Caco-2 (cell line): ENCODE measurements at regions not wholly inside any gene's neighbourhood (a gene's known extent, or its start where the extent isn't known, plus 50 kb on each side); places are given as distances from the start of the nearest gene placed in this dataset.

Experiments
- BruUV-seq: library from RNA; stranded (reverse); fragments of 400-500 nt; replicated peaks from 2 replicates; lab custom pipeline; 2021; lab: Mats Ljungman, UMichigan
- CTCF ChIA-PET: fragments of 300-600 bp; sonication (Branson Sonifier 250); formaldehyde crosslinking; loops from one replicate; lab custom pipeline; 2022; ENCODE audit warnings: antibody characterized with exemption; lab: Charles Lee
- POLR2A ChIA-PET: fragments of 300-600 bp; sonication (Branson Sonifier 250); formaldehyde crosslinking; loops from one replicate; lab custom pipeline; 2022; ENCODE audit warnings: antibody characterized with exemption; lab: Charles Lee
- DNase-seq, 2 experiments: peaks; one replicate each; pipeline versions ENCODE4 v3.0.0 to v3.0.0-alpha.2; 2020 to 2022
- H3K27me3 ChIP-seq: replicated peaks from 2 replicates; pipeline ENCODE4 v1.6.0; 2011; ENCODE audit warnings: low read length; ENCODE audit not compliant: control insufficient read depth, insufficient read depth
- H3K36me3 ChIP-seq: 2 replicates; pipeline ENCODE4 v1.5.1; 2011; ENCODE audit warnings: low read length; ENCODE audit not compliant: control insufficient read depth, insufficient read depth
- H3K4me1 ChIP-seq: fragments of 250-450 bp; sonication (Bioruptor Pico); 2 replicates; pipeline ENCODE4 v1.5.1; 2020; ENCODE audit warnings: mild to moderate bottlenecking
- H3K4me3 ChIP-seq: 2 replicates; pipeline ENCODE4 v1.5.1; 2011; ENCODE audit warnings: low read depth, mild to moderate bottlenecking, control low read depth, low read length
- H3K9me3 ChIP-seq: fragments of 250-450 bp; sonication (Bioruptor Pico); 2 replicates; pipeline ENCODE4 v1.5.1; 2020; ENCODE audit warnings: mild to moderate bottlenecking, moderate library complexity
- H3K27ac Mint-ChIP-seq: one replicate; pipeline ENCODE4 v1.8.0; 2022; ENCODE audit warnings: mixed read lengths; ENCODE audit not compliant: unreplicated experiment
- H3K27me3 Mint-ChIP-seq: one replicate; pipeline ENCODE4 v1.8.0; 2022; ENCODE audit warnings: mixed read lengths; ENCODE audit not compliant: insufficient read depth, unreplicated experiment
- H3K36me3 Mint-ChIP-seq: one replicate; pipeline ENCODE4 v1.8.0; 2022; ENCODE audit warnings: mild to moderate bottlenecking, mixed read lengths; ENCODE audit not compliant: insufficient read depth, unreplicated experiment
- H3K4me1 Mint-ChIP-seq: one replicate; pipeline ENCODE4 v1.8.0; 2022; ENCODE audit warnings: low read depth, mixed read lengths; ENCODE audit not compliant: unreplicated experiment
- H3K4me3 Mint-ChIP-seq: one replicate; pipeline ENCODE4 v1.8.0; 2022; ENCODE audit warnings: mild to moderate bottlenecking, moderate library complexity, mixed read lengths; ENCODE audit not compliant: unreplicated experiment
- H3K9me3 Mint-ChIP-seq: one replicate; pipeline ENCODE4 v1.8.0; 2022; ENCODE audit warnings: mixed read lengths; ENCODE audit not compliant: unreplicated experiment
- intact Hi-C: fragments of 100-400 bp; cut with micrococcal nuclease; formaldehyde crosslinking; loops from one replicate; pipeline ENCODE4 v1.10.0; 2022; ENCODE audit not compliant: unreplicated experiment
- TF ChIP-seq, protein P1 (sequence below), 2 experiments: fragments of 200-600 bp in 1 of 2; IDR thresholded peaks; 1 replicate in 1 of 2; 2 replicates in 1 of 2; pipeline versions ENCODE4 v1.5.1 to v1.8.0; 2011 to 2022; ENCODE audit warnings: antibody characterized with exemption in 1 of 2, control low read depth in 1 of 2, inconsistent platforms in 1 of 2, low read depth in 1 of 2, low read length in 1 of 2, mild to moderate bottlenecking in 1 of 2, moderate library complexity in 1 of 2; ENCODE audit not compliant: insufficient read depth in 1 of 2, severe bottlenecking in 1 of 2, unreplicated experiment in 1 of 2

DNA sequence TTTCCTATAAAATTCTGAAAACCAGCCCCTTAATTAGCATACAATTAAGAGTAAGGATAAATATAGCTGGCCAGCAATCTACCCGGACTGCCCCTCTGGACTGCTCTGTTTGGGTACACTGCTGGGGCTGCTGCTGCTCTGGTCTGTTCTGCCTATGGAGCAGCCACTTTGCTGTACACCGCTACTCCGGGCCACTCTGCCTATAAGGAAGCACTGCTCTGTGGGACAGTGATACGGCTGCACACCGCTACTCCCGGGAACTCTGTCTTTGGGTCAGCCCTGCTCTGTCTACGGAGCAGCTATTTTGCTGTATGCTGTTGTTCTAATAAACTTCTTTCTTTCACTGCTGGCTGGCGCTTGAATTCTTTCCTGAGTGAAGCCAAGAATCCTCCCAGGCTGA is 316.5 kb upstream of the PLSCR5 start:
- CTCF ChIA-PET, result no interaction called here
- TF ChIP-seq, protein P1, sequence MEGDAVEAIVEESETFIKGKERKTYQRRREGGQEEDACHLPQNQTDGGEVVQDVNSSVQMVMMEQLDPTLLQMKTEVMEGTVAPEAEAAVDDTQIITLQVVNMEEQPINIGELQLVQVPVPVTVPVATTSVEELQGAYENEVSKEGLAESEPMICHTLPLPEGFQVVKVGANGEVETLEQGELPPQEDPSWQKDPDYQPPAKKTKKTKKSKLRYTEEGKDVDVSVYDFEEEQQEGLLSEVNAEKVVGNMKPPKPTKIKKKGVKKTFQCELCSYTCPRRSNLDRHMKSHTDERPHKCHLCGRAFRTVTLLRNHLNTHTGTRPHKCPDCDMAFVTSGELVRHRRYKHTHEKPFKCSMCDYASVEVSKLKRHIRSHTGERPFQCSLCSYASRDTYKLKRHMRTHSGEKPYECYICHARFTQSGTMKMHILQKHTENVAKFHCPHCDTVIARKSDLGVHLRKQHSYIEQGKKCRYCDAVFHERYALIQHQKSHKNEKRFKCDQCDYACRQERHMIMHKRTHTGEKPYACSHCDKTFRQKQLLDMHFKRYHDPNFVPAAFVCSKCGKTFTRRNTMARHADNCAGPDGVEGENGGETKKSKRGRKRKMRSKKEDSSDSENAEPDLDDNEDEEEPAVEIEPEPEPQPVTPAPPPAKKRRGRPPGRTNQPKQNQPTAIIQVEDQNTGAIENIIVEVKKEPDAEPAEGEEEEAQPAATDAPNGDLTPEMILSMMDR (IDR thresholded peaks at IDR 0.05; ENCODE audit: insufficient read depth in 1 of 2, low read depth in 1 of 2, low read length in 1 of 2, severe bottlenecking in 1 of 2, unreplicated experiment in 1 of 2), result no peak
- no peak for DNase-seq
- Mint-ChIP-seq H3K36me3 (no peaks in the 10 kb centered on the region), H3K27me3 (no peaks in the 10 kb centered on the region), H3K4me1 (no peaks in the 10 kb centered on the region), H3K4me3 (no peak overlapping the region), H3K9me3 (no peaks in the 10 kb centered on the region), H3K27ac (no peak overlapping the region)
- no TSS peak for BruUV-seq
- intact Hi-C loops, result no loop called here
- Histone ChIP-seq H3K9me3 (no peaks in the 10 kb centered on the region), H3K4me1 (no peaks in the 10 kb centered on the region), H3K27me3 (no peaks in the 10 kb centered on the region), H3K36me3 (no peaks in the 10 kb centered on the region), H3K4me3 (no peak overlapping the region)
- POLR2A ChIA-PET, result no interaction called here

DNA sequence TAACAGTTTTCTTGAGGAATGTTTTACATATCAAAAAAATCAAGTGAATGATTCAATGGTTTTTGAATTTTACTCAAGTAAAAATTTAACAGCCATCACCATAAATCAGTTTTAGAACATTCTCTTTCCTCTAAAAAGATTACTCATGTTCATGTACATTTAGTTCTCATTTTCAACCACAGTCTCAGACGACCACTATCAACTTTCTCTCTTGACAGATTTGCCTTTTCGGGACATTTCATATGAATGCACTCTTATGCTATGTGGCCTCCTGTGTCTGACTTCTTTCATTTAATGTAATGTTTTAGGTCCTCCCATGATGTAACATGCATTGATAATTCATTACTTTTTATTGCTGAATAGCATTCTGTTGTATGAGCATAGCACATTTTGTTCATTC is 309.3 kb upstream of the PLSCR5 start:
- ChIA-PET CTCF (no interaction called here), POLR2A (no interaction called here)
- Mint-ChIP-seq H3K9me3 (no peaks in the 10 kb centered on the region), H3K4me1 (no peaks in the 10 kb centered on the region), H3K4me3 (no peak overlapping the region), H3K27me3 (no peaks in the 10 kb centered on the region), H3K27ac (no peak overlapping the region), H3K36me3 (no peaks in the 10 kb centered on the region)
- intact Hi-C loops, result no loop called here
- no peaks in the 10 kb centered on the region for H3K9me3 ChIP-seq
- BruUV-seq, result no TSS peak
- DNase-seq, result no peak
- no peaks in the 10 kb centered on the region for H3K27me3 ChIP-seq
- TF ChIP-seq, protein P1 (IDR thresholded peaks at IDR 0.05; ENCODE audit: insufficient read depth in 1 of 2, low read depth in 1 of 2, low read length in 1 of 2, severe bottlenecking in 1 of 2, unreplicated experiment in 1 of 2), result no peak
- no peaks in the 10 kb centered on the region for H3K36me3 ChIP-seq
- H3K4me3 ChIP-seq, result no peak overlapping the region
- no peaks in the 10 kb centered on the region for H3K4me1 ChIP-seq

DNA sequence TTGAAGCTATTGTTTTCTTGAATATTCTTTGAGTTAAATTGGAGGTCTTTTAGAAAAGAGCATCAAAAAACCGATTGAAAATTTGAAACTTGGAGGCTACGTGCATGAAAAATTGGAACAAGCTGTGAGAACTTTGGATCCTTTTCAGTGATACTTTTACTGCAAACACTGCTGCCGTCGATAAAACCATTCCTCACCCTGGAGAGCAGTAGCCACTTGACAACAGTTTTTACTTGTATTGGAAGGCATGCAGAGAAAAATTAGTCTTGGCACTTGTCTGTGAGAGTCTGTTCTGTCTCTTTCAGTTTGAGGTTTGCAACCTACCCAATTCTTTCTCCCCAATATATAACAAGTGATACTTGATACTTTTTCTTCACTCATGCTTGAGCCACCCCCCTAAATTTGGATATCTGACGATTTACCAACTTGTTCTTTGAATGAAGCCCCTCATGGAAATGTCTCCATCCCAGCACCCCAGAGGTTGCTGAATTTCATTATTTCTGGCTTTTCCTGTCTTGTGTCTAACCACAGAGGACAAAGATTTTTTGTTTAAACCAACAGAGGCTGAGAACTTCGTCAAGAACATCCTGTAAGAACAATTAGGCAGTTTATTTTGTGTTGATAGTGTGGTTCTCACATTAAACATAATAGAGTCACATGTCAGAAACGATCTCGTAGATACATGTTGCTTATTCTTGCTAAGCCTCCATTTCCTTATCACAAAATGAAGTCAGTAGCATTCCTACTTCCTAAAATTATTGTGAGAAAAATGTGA is 307.3 kb upstream of the PLSCR5 start:
- intact Hi-C loops, result no loop called here
- Mint-ChIP-seq H3K36me3 (no peaks in the 10 kb centered on the region), H3K4me1 (no peaks in the 10 kb centered on the region), H3K27ac (no peak overlapping the region), H3K27me3 (no peaks in the 10 kb centered on the region), H3K4me3 (no peak overlapping the region), H3K9me3 (no peaks in the 10 kb centered on the region)
- no peaks in the 10 kb centered on the region for H3K9me3 ChIP-seq
- BruUV-seq, result no TSS peak
- H3K4me3 ChIP-seq, result no peak overlapping the region
- DNase-seq, result no peak
- no peaks in the 10 kb centered on the region for H3K27me3 ChIP-seq
- TF ChIP-seq, protein P1 (IDR thresholded peaks at IDR 0.05; ENCODE audit: insufficient read depth in 1 of 2, low read depth in 1 of 2, low read length in 1 of 2, severe bottlenecking in 1 of 2, unreplicated experiment in 1 of 2), result no peak
- H3K4me1 ChIP-seq, result no peaks in the 10 kb centered on the region
- no peaks in the 10 kb centered on the region for H3K36me3 ChIP-seq
- ChIA-PET POLR2A (interaction anchor here (0.6 kb wide), 1 partner anchor 10 kb away, joined by 4 read pairs; no protein-coding TSS in a partner anchor), CTCF (no interaction called here)
